SK-N-MC (cell line): ENCODE measurements at regions not wholly inside any gene's neighbourhood (a gene's known extent, or its start where the extent isn't known, plus 50 kb on each side); places are given as distances from the start of the nearest gene placed in this dataset.
"Not testable (repeated sequence)": the region's sequence is repeated elsewhere in the genome, so short reads cannot be mapped to it uniquely, and the experiment has no call there.

Experiments used
- DNase-seq: peaks from one replicate; pipeline ENCODE4 v3.0.0-alpha.2; 2011; ENCODE audit warnings: low read depth, low spot score
- H3K27ac ChIP-seq: fragments of 200-600 bp; sonication (generic); 2 replicates; pipeline ENCODE4 v1.5.1; 2016; ENCODE audit warnings: mixed run types
- H3K36me3 ChIP-seq: fragments of 200-600 bp; sonication (generic); 2 replicates; pipeline ENCODE4 v1.6.1; 2017; ENCODE audit warnings: antibody characterized with exemption, low read length, mixed read lengths; ENCODE audit not compliant: insufficient read depth
- H3K4me3 ChIP-seq: fragments of 200-600 bp; sonication (generic); 2 replicates; pipeline ENCODE4 v1.5.1; 2016
- H3K9ac ChIP-seq: fragments of 200-600 bp; sonication (generic); 2 replicates; pipeline ENCODE4 v1.8.0; 2017; ENCODE audit warnings: mixed run types, mixed read lengths; ENCODE audit not compliant: insufficient read length
- H3K9me3 ChIP-seq: fragments of 200-600 bp; sonication (generic); 2 replicates; pipeline ENCODE4 v1.6.1; 2017; ENCODE audit warnings: low read depth, mild to moderate bottlenecking, antibody characterized with exemption, low read length, moderate library complexity, mixed read lengths
- EZH2 ChIP-seq: fragments of 200-600 bp; sonication (generic); IDR thresholded peaks from one replicate; pipeline ENCODE4 v1.6.1; 2017; ENCODE audit warnings: antibody characterized with exemption
- FOXP2 ChIP-seq: optimal IDR thresholded peaks from 2 replicates; pipeline ENCODE3; 2011; ENCODE audit warnings: mild to moderate bottlenecking, moderate library complexity; ENCODE audit not compliant: insufficient read depth; ENCODE audit errors: extremely low read length, control extremely low read depth
- POLR2AphosphoS5 ChIP-seq: IDR thresholded peaks from 2 replicates; pipeline ENCODE4 v1.6.1; 2012; ENCODE audit warnings: mild to moderate bottlenecking, low read depth, low read length, borderline replicate concordance

DNA sequence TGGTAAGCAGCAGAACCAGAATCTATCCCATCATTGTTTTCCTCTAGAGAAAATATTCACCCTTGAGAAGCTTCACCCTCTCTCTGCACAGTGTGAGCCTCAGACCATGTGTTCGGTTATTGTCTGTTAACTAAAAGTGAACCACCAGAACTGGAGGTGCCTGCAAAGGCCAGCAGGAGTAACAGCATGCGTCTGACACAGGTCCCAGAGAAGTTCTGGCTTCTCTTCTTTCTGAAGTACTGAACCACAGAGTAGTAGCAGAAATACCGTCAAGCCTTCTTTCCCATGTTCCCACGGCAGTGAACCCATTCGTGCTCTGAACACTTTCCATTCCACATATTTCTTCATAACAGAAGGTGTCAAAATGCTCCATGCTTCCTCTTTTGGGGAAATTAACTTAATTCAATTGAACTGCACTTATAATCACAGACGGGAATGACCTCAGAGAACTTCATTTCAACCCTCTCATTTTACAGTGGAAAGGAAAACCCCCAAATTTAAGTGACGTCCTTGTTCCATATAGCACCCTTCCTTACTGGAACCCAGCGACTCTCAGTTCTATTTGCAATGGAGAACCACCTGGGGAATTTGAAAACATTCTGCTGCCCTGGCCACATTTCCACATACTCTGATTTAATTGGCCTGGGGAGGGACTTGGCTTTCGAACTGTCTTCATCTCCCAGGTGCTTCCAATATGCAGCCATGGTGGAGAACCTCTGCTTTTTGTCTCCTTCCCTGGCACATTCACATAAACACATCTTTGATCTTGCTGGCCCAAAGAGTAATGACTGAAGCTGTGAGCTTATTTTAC lies 519.1 kb downstream of the RNF144A start:
- DNase-seq: no peak
- Histone ChIP-seq H3K36me3 (no peaks in the 10 kb centered on the region), H3K4me3 (no peak overlapping the region), H3K27ac (no peak overlapping the region), H3K9ac (no peak overlapping the region), H3K9me3 (peaks cover 12% of the 10 kb centered on the region; the same call in 1 of the 2 replicates)
- TF ChIP-seq FOXP2: no peak
- no peak for TF ChIP-seq EZH2
- TF ChIP-seq POLR2AphosphoS5: no peak

DNA sequence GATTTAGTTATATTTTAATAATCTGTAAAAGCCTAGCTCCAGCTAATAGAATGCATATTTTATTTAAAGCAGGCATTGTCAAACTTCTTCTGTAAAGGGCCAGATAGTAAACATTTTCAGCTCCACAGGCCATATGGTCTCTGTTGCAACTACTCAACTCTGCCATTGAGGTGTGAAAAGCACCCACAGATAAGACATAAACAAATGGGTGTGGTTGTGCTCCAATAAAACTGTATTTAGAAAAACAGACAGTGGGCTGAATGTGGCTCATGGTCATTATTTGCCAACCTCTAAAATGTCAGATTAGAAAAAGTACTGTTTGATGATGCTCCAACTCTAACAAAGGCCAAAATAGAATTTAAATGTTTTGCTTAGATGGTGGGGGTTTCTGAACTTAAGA lies 519.9 kb downstream of the RNF144A start:
- H3K36me3 ChIP-seq: no peaks in the 10 kb centered on the region
- no peak overlapping the region for H3K9ac ChIP-seq
- no peak overlapping the region for H3K4me3 ChIP-seq
- no peak for DNase-seq
- H3K9me3 ChIP-seq: peaks cover 12% of the 10 kb centered on the region; the same call in 1 of the 2 replicates
- H3K27ac ChIP-seq: no peak overlapping the region
- TF ChIP-seq POLR2AphosphoS5 (no peak), EZH2 (no peak), FOXP2 (no peak)

DNA sequence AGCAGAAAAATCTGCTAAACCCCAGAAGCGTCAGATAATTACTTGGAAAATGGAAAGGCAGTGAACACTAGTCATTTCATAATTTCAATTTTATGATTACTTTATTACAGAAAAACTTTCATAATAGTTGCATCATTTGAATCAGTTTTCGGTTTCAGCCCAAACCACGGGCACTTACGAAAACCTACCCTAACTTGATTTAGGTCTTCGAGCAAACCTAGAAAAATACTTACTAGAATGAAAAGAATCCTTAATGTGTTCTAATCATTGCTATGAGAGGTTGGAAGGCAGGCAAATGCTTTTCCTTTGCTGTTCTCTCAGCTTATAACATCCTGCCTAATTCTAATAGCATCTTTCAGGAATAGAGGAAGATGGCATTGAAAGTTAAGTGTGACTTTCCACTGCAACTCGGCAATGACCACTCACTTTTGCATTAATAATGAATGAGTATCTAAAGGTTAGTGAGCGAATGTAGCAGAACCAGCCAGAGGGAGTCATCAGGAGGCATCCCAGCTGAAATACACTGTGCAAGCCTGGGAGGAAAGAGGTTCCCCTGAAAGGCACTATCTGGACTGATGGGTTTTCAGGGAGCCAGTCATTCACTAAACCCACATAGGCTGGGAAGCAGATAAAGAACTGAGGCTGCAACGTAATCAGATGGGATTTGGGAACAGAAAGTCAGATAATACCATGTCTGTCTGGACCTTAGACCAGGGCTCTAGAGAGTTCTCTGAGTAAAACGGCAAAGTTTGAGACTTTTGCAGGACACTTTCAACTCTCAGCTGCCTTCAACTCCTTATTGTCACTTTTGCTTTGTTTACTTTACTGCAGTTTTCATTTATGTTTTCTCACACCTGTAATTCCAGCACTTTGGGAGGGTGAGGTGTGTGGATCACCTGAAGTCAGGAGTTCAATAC lies 520.8 kb downstream of the RNF144A start:
- no peak for TF ChIP-seq FOXP2
- no peak for TF ChIP-seq POLR2AphosphoS5
- TF ChIP-seq EZH2: no peak
- Histone ChIP-seq H3K9me3 (peaks cover 7% of the 10 kb centered on the region; the same call in 1 of the 2 replicates), H3K36me3 (no peaks in the 10 kb centered on the region), H3K27ac (no peak overlapping the region; the same call in 1 of the 2 replicates), H3K9ac (no peak overlapping the region), H3K4me3 (no peak overlapping the region)
- no peak for DNase-seq

DNA sequence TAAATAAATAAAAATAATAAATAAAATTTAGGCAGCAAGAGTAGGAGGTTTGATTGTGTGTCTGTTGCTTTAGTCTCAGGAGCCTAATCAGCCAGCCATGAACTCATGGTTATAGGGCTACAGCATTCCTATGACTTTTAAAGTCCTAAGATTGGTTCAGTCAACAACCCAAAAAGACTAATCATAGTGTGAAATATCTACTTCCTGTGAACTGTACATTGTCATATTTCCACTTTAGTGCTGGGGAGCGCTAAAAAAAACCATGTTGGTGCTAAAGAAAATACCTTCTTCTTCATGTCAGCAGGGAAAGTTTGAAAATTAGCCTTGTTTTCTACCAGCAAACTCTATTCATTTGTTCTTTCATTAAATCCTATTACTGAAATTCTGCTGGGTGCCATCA lies 521.6 kb downstream of the RNF144A start:
- H3K4me3 ChIP-seq: no peak overlapping the region
- H3K36me3 ChIP-seq: no peaks in the 10 kb centered on the region
- no peak overlapping the region for H3K27ac ChIP-seq
- DNase-seq: no peak
- TF ChIP-seq POLR2AphosphoS5: no peak
- no peak for TF ChIP-seq EZH2
- no peak for TF ChIP-seq FOXP2
- H3K9me3 ChIP-seq: no peaks in the 10 kb centered on the region; the same call in 1 of the 2 replicates
- no peak overlapping the region for H3K9ac ChIP-seq

DNA sequence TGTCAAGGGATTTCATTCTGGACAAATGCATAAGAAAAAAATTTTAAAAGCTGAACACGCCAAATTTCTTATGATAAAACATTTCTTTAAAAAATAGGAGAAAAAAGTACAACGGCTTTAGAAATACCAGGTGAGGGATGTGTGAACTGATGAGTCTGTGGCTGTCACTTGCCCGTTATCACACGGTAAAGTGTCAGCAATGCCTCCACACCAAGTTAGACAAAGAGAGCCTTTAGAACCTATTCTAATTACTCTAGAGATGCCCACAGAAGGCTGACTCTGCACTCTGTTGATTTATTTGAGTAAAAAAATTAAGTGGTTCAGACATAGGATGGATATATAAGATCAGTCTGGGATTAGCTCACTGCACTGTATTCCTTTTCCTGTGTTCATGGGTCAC lies 523.8 kb downstream of the RNF144A start:
- no peak overlapping the region for H3K27ac ChIP-seq
- H3K9ac ChIP-seq: no peak overlapping the region
- no peak for TF ChIP-seq POLR2AphosphoS5

DNA sequence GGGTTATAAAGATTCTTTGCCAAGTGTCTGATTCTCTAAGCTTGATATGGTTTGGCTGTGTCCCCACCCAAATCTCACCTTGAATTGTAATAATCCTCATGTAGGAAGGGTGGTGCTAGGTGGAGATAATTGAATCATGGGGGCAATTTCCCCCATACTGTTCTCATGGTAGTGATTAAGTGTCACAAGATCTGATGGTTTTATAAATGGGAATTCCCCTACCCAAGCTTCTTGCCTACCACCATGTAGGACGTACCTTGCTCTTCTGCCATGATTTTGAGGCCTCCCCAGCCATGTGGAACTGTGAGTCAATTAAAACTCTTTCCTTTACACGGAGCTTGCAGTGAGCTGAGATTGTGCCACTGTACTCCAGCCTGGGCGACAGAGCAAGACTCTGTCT lies 524.6 kb downstream of the RNF144A start:
- not testable (repeated sequence) for H3K27ac ChIP-seq

More for the DNA sequence above, 523.8 kb downstream of the RNF144A start:
- DNase-seq: no peak
- Histone ChIP-seq H3K4me3 (no peak overlapping the region), H3K36me3 (no peaks in the 10 kb centered on the region), H3K9me3 (no peaks in the 10 kb centered on the region)

DNA sequence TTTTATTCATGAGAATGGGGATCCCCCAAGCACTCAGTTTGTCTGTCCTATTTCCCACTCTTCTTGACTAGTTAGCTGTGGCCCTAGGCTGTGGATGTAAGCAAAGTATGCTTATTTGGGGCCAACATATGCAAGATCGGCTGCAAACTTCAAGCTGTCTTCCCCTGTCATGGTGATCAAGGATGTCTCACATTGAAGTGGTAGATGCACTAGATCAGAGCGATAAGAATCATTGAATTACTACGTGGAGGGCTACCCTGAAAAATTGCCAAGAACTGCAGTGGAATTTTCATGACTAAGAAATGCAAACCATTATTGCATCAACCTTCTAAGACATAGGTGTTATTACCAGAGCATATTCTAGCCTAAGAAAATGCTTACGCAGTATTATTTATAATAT lies 527.4 kb downstream of the RNF144A start:
- no peak for TF ChIP-seq POLR2AphosphoS5
- TF ChIP-seq FOXP2: no peak
- no peak for DNase-seq
- no peaks in the 10 kb centered on the region for H3K9me3 ChIP-seq
- no peaks in the 10 kb centered on the region for H3K36me3 ChIP-seq
- no peak overlapping the region for H3K9ac ChIP-seq
- H3K4me3 ChIP-seq: no peak overlapping the region
- no peak overlapping the region for H3K27ac ChIP-seq

More for the DNA sequence above, 524.6 kb downstream of the RNF144A start:
- H3K9ac ChIP-seq, H3K9me3 ChIP-seq, DNase-seq, H3K36me3 ChIP-seq, H3K4me3 ChIP-seq: not testable (repeated sequence)

DNA sequence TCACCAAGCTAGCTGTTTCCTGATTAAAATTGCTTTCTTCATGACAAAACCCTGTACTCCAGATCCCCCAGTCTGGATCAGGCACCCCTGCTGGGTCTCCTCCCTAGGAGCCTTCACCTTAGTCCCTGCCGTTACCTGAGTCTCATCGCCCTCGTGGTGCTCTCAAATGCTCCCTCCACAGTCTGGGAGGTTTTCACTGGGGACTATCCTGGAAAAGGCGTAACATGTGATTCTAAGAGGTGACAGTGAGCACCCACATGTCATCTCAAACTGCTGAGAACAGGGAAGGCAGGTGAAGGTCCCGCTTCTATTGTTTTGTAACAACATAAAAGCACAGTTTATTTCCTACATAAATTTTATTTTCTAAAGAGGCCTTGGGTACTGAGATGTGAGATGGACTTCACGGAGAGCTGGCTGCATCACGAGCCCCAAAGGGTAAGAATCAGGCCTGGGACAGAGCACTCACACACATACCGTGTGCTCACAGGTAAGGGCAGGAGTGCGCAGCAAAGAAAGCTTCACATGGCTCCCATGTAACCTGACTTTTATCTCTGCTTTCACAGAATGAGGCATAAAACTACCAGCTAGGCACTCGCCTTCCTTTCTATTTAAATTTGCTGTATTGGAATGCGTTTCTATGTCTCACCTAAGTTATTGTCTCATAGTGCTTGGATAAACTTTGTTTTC lies 531.5 kb downstream of the RNF144A start:
- no peaks in the 10 kb centered on the region for H3K9me3 ChIP-seq
- no peak for TF ChIP-seq FOXP2
- no peaks in the 10 kb centered on the region for H3K36me3 ChIP-seq
- no peak overlapping the region for H3K9ac ChIP-seq
- H3K4me3 ChIP-seq: no peak overlapping the region
- no peak for DNase-seq
- H3K27ac ChIP-seq: no peak overlapping the region
